Stomach (tissue), 8 donors: ENCODE measurements at regions not wholly inside any gene's neighbourhood (a gene's known extent, or its start where the extent isn't known, plus 50 kb on each side); places are given as distances from the start of the nearest gene placed in this dataset.

Experiments
- DNase-seq, 2 donors: peaks; one replicate each; pipeline versions ENCODE4 v3.0.0 to v3.0.0-alpha.2; 2013 to 2019
- H3K27ac ChIP-seq, 5 donors: fragments of 200-600 bp in 4 of 5; sonication (generic) in 4 of 5; one replicate each; pipeline ENCODE4 v1.5.1; 2013 to 2019; ENCODE audit warnings: mild to moderate bottlenecking in 1 of 5, moderate library complexity in 1 of 5
- H3K27me3 ChIP-seq, 3 donors: fragments of 200-600 bp; sonication (generic); one replicate each; pipeline ENCODE4 v1.5.1; 2017 to 2019; ENCODE audit warnings: mixed run types in 1 of 3
- H3K36me3 ChIP-seq, 4 donors: fragments of 200-600 bp; sonication (generic); 1 replicate in 3 of 4; 2 replicates in 1 of 4; pipeline ENCODE4 v1.5.1; 2016 to 2019
- H3K4me1 ChIP-seq, 4 donors: fragments of 200-600 bp; sonication (generic); one replicate each; pipeline ENCODE4 v1.5.1; 2016 to 2019
- H3K4me3 ChIP-seq, 4 donors: fragments of 200-600 bp; sonication (generic) in 3 of 4; one replicate each; pipeline ENCODE4 v1.5.1; 2016 to 2019; ENCODE audit warnings: mild to moderate bottlenecking in 1 of 4
- H3K9me3 ChIP-seq, 4 donors: fragments of 200-600 bp; sonication (generic); one replicate each; pipeline ENCODE4 v1.5.1; 2016 to 2019
- CTCF ChIP-seq, 7 experiments: fragments of 450-650 bp in 4 of 7; fragments of 200-600 bp in 3 of 7; sonication (generic) in 3 of 7; IDR thresholded peaks; one replicate each; pipeline ENCODE4 v1.5.1; 2016 to 2019; ENCODE audit warnings: antibody characterized with exemption in 7 of 7, control low read depth in 2 of 7, mild to moderate bottlenecking in 1 of 7
- EP300 ChIP-seq: sonication (generic); formaldehyde crosslinking; IDR thresholded peaks from one replicate; pipeline ENCODE4 v1.6.1; 2017; ENCODE audit warnings: antibody characterized with exemption
- POLR2A ChIP-seq, 4 donors: fragments of 450-650 bp; IDR thresholded peaks; one replicate each; pipeline ENCODE4 v1.6.1; 2016; ENCODE audit warnings: antibody characterized with exemption in 4 of 4, control low read depth in 2 of 4, mild to moderate bottlenecking in 1 of 4, moderate library complexity in 1 of 4
- POLR2AphosphoS5 ChIP-seq, 3 donors: sonication (generic); formaldehyde crosslinking; IDR thresholded peaks; one replicate each; pipeline ENCODE4 v1.6.1; 2016; ENCODE audit warnings: antibody characterized with exemption in 3 of 3
- WGBS, 5 donors: extraction: QIAGEN DNeasy Blood & Tissue Kit in 3 of 5; methylation state at CpG; one replicate each; pipeline versions ENCODE4 v1.1.5 to v1.1.7; 2013 to 2018; 5-methylcytosine and 5-hydroxymethylcytosine counted together
- intact Hi-C: fragments of 100-400 bp; cut with DNase I; formaldehyde crosslinking; loops from one replicate; pipeline ENCODE4 v1.15.1; 2023; ENCODE audit warnings: low total_unique reads
- donor health status: healthy with polysubstance abuse.
- donor health status: Bipolar disorder and iron deficiency.
- donor health status: healthy.

DNA sequence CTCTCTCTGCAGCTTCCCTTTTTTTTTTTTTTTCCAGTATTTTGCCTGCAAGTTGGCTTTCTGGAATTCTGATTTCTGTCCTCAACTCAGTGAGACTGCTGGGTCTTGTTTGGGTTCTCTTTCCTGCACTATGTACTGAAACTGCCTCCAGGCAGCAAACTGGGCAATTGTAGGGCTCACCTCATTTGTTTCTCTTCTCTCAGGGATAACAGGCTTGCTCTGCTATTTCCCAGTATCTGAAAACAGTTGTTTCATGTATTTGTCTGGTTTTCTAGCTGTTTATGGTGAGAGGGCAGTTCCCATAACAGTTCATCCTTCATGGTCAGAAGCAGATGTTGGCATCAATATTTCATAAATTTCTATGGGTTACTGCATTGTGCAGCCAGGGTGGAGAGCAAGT is 206.0 kb downstream of the CYRIA start:
- TF ChIP-seq POLR2A (IDR thresholded peaks at IDR 0.05) (no peak), POLR2AphosphoS5 (IDR thresholded peaks at IDR 0.05) (no peak), EP300 (no peak), CTCF (IDR thresholded peaks at IDR 0.05) (no peak)
- no peaks in the 10 kb centered on the region for H3K4me1 ChIP-seq
- H3K4me3 ChIP-seq = no peak overlapping the region
- no peak for DNase-seq
- H3K27ac ChIP-seq = no peak overlapping the region
- no peaks in the 10 kb centered on the region for H3K9me3 ChIP-seq
- H3K36me3 ChIP-seq = no peaks in the 10 kb centered on the region
- no peaks in the 10 kb centered on the region for H3K27me3 ChIP-seq
- intact Hi-C loops = no loop called here

DNA sequence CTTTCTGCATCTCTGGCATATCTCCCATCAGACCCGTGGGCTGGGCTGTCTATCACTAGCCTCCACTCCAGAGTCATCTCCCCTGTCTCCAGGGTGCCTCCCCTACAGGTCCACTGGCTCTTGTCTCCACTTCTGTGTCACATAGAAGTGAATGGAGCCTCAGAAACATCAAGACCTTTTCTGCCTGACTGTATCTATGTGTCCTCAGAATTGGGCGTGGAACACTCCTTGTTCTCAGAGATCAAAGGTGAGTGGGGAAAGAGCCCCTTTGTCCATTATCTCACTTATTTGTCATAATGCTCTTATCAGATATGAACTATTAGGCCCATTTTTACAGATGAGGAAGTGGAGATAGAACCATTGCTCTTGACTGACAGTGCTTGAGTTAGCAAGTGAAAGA is 211.0 kb downstream of the CYRIA start:
- intact Hi-C loops = no loop called here
- 47 to 89% (median 79%) methylated on average over 2 of the region's 2 CpGs for WGBS, 5 donors
- H3K36me3 ChIP-seq = no peaks in the 10 kb centered on the region
- no peak overlapping the region for H3K27ac ChIP-seq
- no peak for DNase-seq
- no peaks in the 10 kb centered on the region for H3K27me3 ChIP-seq
- TF ChIP-seq CTCF (IDR thresholded peaks at IDR 0.05) (no peak), POLR2A (IDR thresholded peaks at IDR 0.05) (no peak), EP300 (no peak), POLR2AphosphoS5 (IDR thresholded peaks at IDR 0.05) (no peak)
- H3K4me3 ChIP-seq = no peak overlapping the region
- H3K4me1 ChIP-seq = no peaks in the 10 kb centered on the region
- no peaks in the 10 kb centered on the region for H3K9me3 ChIP-seq

DNA sequence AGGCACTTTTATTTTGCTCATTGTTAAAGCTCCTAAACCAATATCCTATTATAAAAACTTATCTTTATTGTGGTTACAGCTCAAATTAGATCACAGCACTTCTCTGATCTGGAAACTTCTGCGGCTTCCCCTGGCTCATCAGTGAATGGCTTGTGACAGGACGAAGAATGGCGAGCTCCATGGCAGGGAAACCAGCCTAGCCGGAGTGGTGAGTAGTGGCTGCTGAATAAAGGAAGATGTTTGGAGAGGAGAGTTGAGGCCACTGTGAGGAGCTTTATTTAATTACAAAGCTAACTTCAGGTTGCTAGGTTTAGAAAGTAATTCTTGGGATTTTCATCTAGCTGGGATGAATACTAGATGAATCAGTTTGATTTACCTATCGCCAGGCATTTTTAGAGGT is 213.5 kb downstream of the CYRIA start:
- no peaks in the 10 kb centered on the region for H3K4me1 ChIP-seq
- no peaks in the 10 kb centered on the region for H3K9me3 ChIP-seq
- 81 to 96% (median 90%) methylated on average over 5 of the region's 5 CpGs for WGBS, 5 donors
- no peaks in the 10 kb centered on the region for H3K36me3 ChIP-seq
- no peaks in the 10 kb centered on the region for H3K27me3 ChIP-seq
- TF ChIP-seq POLR2A (IDR thresholded peaks at IDR 0.05) (no peak), CTCF (IDR thresholded peaks at IDR 0.05) (no peak), POLR2AphosphoS5 (IDR thresholded peaks at IDR 0.05) (no peak), EP300 (no peak)
- DNase-seq = no peak
- no peak overlapping the region for H3K27ac ChIP-seq
- H3K4me3 ChIP-seq = no peak overlapping the region
- intact Hi-C loops = no loop called here

GRCh38 chr2:16446706-16447105 is 218.9 kb downstream of the CYRIA start:
- TF ChIP-seq EP300 (no peak), POLR2A (IDR thresholded peaks at IDR 0.05) (no peak), CTCF (IDR thresholded peaks at IDR 0.05) (no peak), POLR2AphosphoS5 (IDR thresholded peaks at IDR 0.05) (no peak)
- no peak for DNase-seq
- intact Hi-C loops = no loop called here
- Histone ChIP-seq H3K27me3 (no peaks in the 10 kb centered on the region), H3K9me3 (no peaks in the 10 kb centered on the region), H3K4me3 (no peak overlapping the region), H3K36me3 (no peaks in the 10 kb centered on the region), H3K4me1 (no peaks in the 10 kb centered on the region), H3K27ac (no peak overlapping the region)
- WGBS, 5 donors = 57 to 86% (median 74%) methylated on average over 1 of the region's 1 CpG

GRCh38 chr2:16442971-16443370 is 222.7 kb downstream of the CYRIA start:
- intact Hi-C loops = no loop called here
- Histone ChIP-seq H3K9me3 (no peaks in the 10 kb centered on the region), H3K4me3 (no peak overlapping the region), H3K27ac (no peak overlapping the region), H3K27me3 (no peaks in the 10 kb centered on the region), H3K36me3 (no peaks in the 10 kb centered on the region), H3K4me1 (no peaks in the 10 kb centered on the region)
- no peak for DNase-seq
- WGBS, 5 donors = 93 to 100% (median 95%) methylated on average over 1 of the region's 1 CpG
- TF ChIP-seq POLR2AphosphoS5 (IDR thresholded peaks at IDR 0.05) (no peak), POLR2A (IDR thresholded peaks at IDR 0.05) (no peak), CTCF (IDR thresholded peaks at IDR 0.05) (no peak), EP300 (no peak)
